ENCODE measurements at regions not wholly inside any gene's neighbourhood (a gene's known extent, or its start where the extent isn't known, plus 50 kb on each side); places are given as distances from the start of the nearest gene placed in this dataset.

GRCh38 chr3:34024447-34025240 lies 226.2 kb downstream of the PDCD6IP start:
- Histone ChIP-seq H2BK15ac (ENCODE audit: low read depth, poor library complexity, severe bottlenecking) (no peak overlapping the region), H2BK5ac (ENCODE audit: low read depth, low read length, poor library complexity, severe bottlenecking) (no peak overlapping the region), H3K36me3 (ENCODE audit: control insufficient read depth in 1 of 2, insufficient read depth in 2 of 2, low read depth in 1 of 2, low read length in 2 of 2) (no peaks in the 10 kb centered on the region), H2BK120ac (ENCODE audit: low read depth, low read length) (no peak overlapping the region), H3K18ac (ENCODE audit: low read depth in 1 of 2, low read length in 2 of 2) (no peak overlapping the region), H3K4me2 (ENCODE audit: low read length, poor library complexity, severe bottlenecking) (no peak overlapping the region), H3K27ac (ENCODE audit: low read length, poor library complexity, severe bottlenecking) (no peak overlapping the region), H3K23ac (ENCODE audit: low read length in 2 of 2) (no peak overlapping the region), H3K9me3 (ENCODE audit: control insufficient read depth, low read length) (no peaks in the 10 kb centered on the region), H3K14ac (ENCODE audit: low read length in 2 of 2) (no peak overlapping the region), H2AFZ (ENCODE audit: low read depth, low read length) (no peak overlapping the region), H2BK12ac (ENCODE audit: low read length in 2 of 2) (no peak overlapping the region), H4K8ac (ENCODE audit: low read length) (no peak overlapping the region), H3K4me3 (ENCODE audit: insufficient read depth in 1 of 2, low read depth in 1 of 2, low read length in 2 of 2) (no peak overlapping the region), H4K91ac (ENCODE audit: low read length) (no peak overlapping the region), H3K4me1 (ENCODE audit: control insufficient read depth, insufficient read depth, low read depth, low read length) (no peaks in the 10 kb centered on the region), H3K4ac (ENCODE audit: low read depth in 1 of 2, low read length in 2 of 2) (no peak overlapping the region), H3K27me3 (ENCODE audit: control insufficient read depth in 1 of 2, insufficient read depth in 1 of 2, low read length in 2 of 2) (no peaks in the 10 kb centered on the region), H3K9ac (ENCODE audit: low read length) (no peak overlapping the region), H3K79me1 (replicated peaks; ENCODE audit: low read length, poor library complexity, severe bottlenecking) (no peaks in the 10 kb centered on the region), H2AK5ac (ENCODE audit: low read length, severe bottlenecking) (no peak overlapping the region)
- DNase-seq, result no peak
- WGBS, result 93% methylated on average over 3 of the region's 3 CpGs

GRCh38 chr3:34033839-34034238 lies 235.4 kb downstream of the PDCD6IP start:
- Histone ChIP-seq H3K18ac (ENCODE audit: low read depth in 1 of 2, low read length in 2 of 2) (no peak overlapping the region), H3K79me1 (replicated peaks; ENCODE audit: low read length, poor library complexity, severe bottlenecking) (no peaks in the 10 kb centered on the region), H3K27me3 (ENCODE audit: control insufficient read depth in 1 of 2, insufficient read depth in 1 of 2, low read length in 2 of 2) (peaks cover 0 to 4% of the 10 kb centered on the region in 2 experiments), H4K91ac (ENCODE audit: low read length) (no peak overlapping the region), H3K9me3 (ENCODE audit: control insufficient read depth, low read length) (no peaks in the 10 kb centered on the region), H3K23ac (ENCODE audit: low read length in 2 of 2) (no peak overlapping the region), H2BK5ac (ENCODE audit: low read depth, low read length, poor library complexity, severe bottlenecking) (no peak overlapping the region), H3K4me3 (ENCODE audit: insufficient read depth in 1 of 2, low read depth in 1 of 2, low read length in 2 of 2) (no peak overlapping the region), H2AK5ac (ENCODE audit: low read length, severe bottlenecking) (no peak overlapping the region), H3K9ac (ENCODE audit: low read length) (no peak overlapping the region), H2BK15ac (ENCODE audit: low read depth, poor library complexity, severe bottlenecking) (no peak overlapping the region), H3K4ac (ENCODE audit: low read depth in 1 of 2, low read length in 2 of 2) (no peak overlapping the region), H2BK120ac (ENCODE audit: low read depth, low read length) (no peak overlapping the region), H2AFZ (ENCODE audit: low read depth, low read length) (no peak overlapping the region), H3K36me3 (ENCODE audit: control insufficient read depth in 1 of 2, insufficient read depth in 2 of 2, low read depth in 1 of 2, low read length in 2 of 2) (no peaks in the 10 kb centered on the region), H3K14ac (ENCODE audit: low read length in 2 of 2) (no peak overlapping the region), H2BK12ac (ENCODE audit: low read length in 2 of 2) (no peak overlapping the region), H4K8ac (ENCODE audit: low read length) (no peak overlapping the region), H3K4me2 (ENCODE audit: low read length, poor library complexity, severe bottlenecking) (no peak overlapping the region), H3K27ac (ENCODE audit: low read length, poor library complexity, severe bottlenecking) (no peak overlapping the region), H3K4me1 (ENCODE audit: control insufficient read depth, insufficient read depth, low read depth, low read length) (no peaks in the 10 kb centered on the region)
- 89% methylated on average over 7 of the region's 7 CpGs for WGBS
- DNase-seq, result no peak

- H3K9me3 ChIP-seq (ENCODE audit: control insufficient read depth, low read length), result no peaks in the 10 kb centered on the region
- no peak overlapping the region for H3K23ac ChIP-seq (ENCODE audit: low read length in 2 of 2)
- H3K79me1 ChIP-seq (replicated peaks; ENCODE audit: low read length, poor library complexity, severe bottlenecking), result no peaks in the 10 kb centered on the region
- H4K91ac ChIP-seq (ENCODE audit: low read length), result no peak overlapping the region
- no peak overlapping the region for H2BK5ac ChIP-seq (ENCODE audit: low read depth, low read length, poor library complexity, severe bottlenecking)
- H3K18ac ChIP-seq (ENCODE audit: low read depth in 1 of 2, low read length in 2 of 2), result no peak overlapping the region
- H3K4me2 ChIP-seq (ENCODE audit: low read length, poor library complexity, severe bottlenecking), result no peak overlapping the region
- H2BK12ac ChIP-seq (ENCODE audit: low read length in 2 of 2), result no peak overlapping the region
- H2BK120ac ChIP-seq (ENCODE audit: low read depth, low read length), result no peak overlapping the region
- no peak overlapping the region for H3K4me3 ChIP-seq (ENCODE audit: insufficient read depth in 1 of 2, low read depth in 1 of 2, low read length in 2 of 2)
- no peak overlapping the region for H4K8ac ChIP-seq (ENCODE audit: low read length)
- no peak overlapping the region for H2AFZ ChIP-seq (ENCODE audit: low read depth, low read length)
- H3K36me3 ChIP-seq (ENCODE audit: control insufficient read depth in 1 of 2, insufficient read depth in 2 of 2, low read depth in 1 of 2, low read length in 2 of 2), result no peaks in the 10 kb centered on the region
- H3K4ac ChIP-seq (ENCODE audit: low read depth in 1 of 2, low read length in 2 of 2), result no peak overlapping the region
- no peak overlapping the region for H2AK5ac ChIP-seq (ENCODE audit: low read length, severe bottlenecking)
- no peak overlapping the region for H3K27ac ChIP-seq (ENCODE audit: low read length, poor library complexity, severe bottlenecking)
- no peak overlapping the region for H2BK15ac ChIP-seq (ENCODE audit: low read depth, poor library complexity, severe bottlenecking)
- H3K27me3 ChIP-seq (ENCODE audit: control insufficient read depth in 1 of 2, insufficient read depth in 1 of 2, low read length in 2 of 2), result peaks cover 0 to 4% of the 10 kb centered on the region in 2 experiments
- no peaks in the 10 kb centered on the region for H3K4me1 ChIP-seq (ENCODE audit: control insufficient read depth, insufficient read depth, low read depth, low read length)
- DNase-seq, result no peak
- WGBS, result 100% methylated on average over 2 of the region's 2 CpGs
- H3K14ac ChIP-seq (ENCODE audit: low read length in 2 of 2), result no peak overlapping the region
- no peak overlapping the region for H3K9ac ChIP-seq (ENCODE audit: low read length)
These were observed 236.4 kb downstream of the PDCD6IP start for GRCh38 chr3:34034840-34035239.

GRCh38 chr3:34035775-34036174 lies 237.3 kb downstream of the PDCD6IP start:
- Histone ChIP-seq H2BK120ac (ENCODE audit: low read depth, low read length) (no peak overlapping the region), H4K8ac (ENCODE audit: low read length) (no peak overlapping the region), H2AK5ac (ENCODE audit: low read length, severe bottlenecking) (no peak overlapping the region), H3K9me3 (ENCODE audit: control insufficient read depth, low read length) (no peaks in the 10 kb centered on the region), H3K27ac (ENCODE audit: low read length, poor library complexity, severe bottlenecking) (no peak overlapping the region), H3K9ac (ENCODE audit: low read length) (no peak overlapping the region), H2AFZ (ENCODE audit: low read depth, low read length) (no peak overlapping the region), H3K14ac (ENCODE audit: low read length in 2 of 2) (no peak overlapping the region), H2BK12ac (ENCODE audit: low read length in 2 of 2) (no peak overlapping the region), H2BK15ac (ENCODE audit: low read depth, poor library complexity, severe bottlenecking) (no peak overlapping the region), H2BK5ac (ENCODE audit: low read depth, low read length, poor library complexity, severe bottlenecking) (no peak overlapping the region), H3K4me2 (ENCODE audit: low read length, poor library complexity, severe bottlenecking) (no peak overlapping the region), H3K4me1 (ENCODE audit: control insufficient read depth, insufficient read depth, low read depth, low read length) (no peaks in the 10 kb centered on the region), H3K4ac (ENCODE audit: low read depth in 1 of 2, low read length in 2 of 2) (no peak overlapping the region), H3K23ac (ENCODE audit: low read length in 2 of 2) (no peak overlapping the region), H3K36me3 (ENCODE audit: control insufficient read depth in 1 of 2, insufficient read depth in 2 of 2, low read depth in 1 of 2, low read length in 2 of 2) (no peaks in the 10 kb centered on the region), H3K27me3 (ENCODE audit: control insufficient read depth in 1 of 2, insufficient read depth in 1 of 2, low read length in 2 of 2) (peaks cover 0 to 4% of the 10 kb centered on the region in 2 experiments), H3K4me3 (ENCODE audit: insufficient read depth in 1 of 2, low read depth in 1 of 2, low read length in 2 of 2) (no peak overlapping the region), H3K79me1 (replicated peaks; ENCODE audit: low read length, poor library complexity, severe bottlenecking) (no peaks in the 10 kb centered on the region), H4K91ac (ENCODE audit: low read length) (no peak overlapping the region), H3K18ac (ENCODE audit: low read depth in 1 of 2, low read length in 2 of 2) (no peak overlapping the region)
- 70% methylated on average over 4 of the region's 4 CpGs for WGBS
- DNase-seq, result no peak

Data from mesenchymal stem cell (in vitro differentiated cells and primary cell).